ENCODE measurements at regions not wholly inside any gene's neighbourhood (a gene's known extent, or its start where the extent isn't known, plus 50 kb on each side); places are given as distances from the start of the nearest gene placed in this dataset.
"Not testable (repeated sequence)": the region's sequence is repeated elsewhere in the genome, so short reads cannot be mapped to it uniquely, and the experiment has no call there.

GRCh38 chr16:52386694-52387093 is 160.2 kb downstream of the TOX3 start:
- no peak for DNase-seq (ENCODE audit: low spot score)

GRCh38 chr16:52384378-52384777 is 162.6 kb downstream of the TOX3 start:
- DNase-seq (ENCODE audit: low spot score): no peak

GRCh38 chr16:52383640-52384292 is 163.2 kb downstream of the TOX3 start:
- no peak for DNase-seq (ENCODE audit: low spot score)

GRCh38 chr16:52383119-52383518 is 163.8 kb downstream of the TOX3 start:
- no peak for DNase-seq (ENCODE audit: low spot score)

- DNase-seq (ENCODE audit: low spot score): no peak
Observed at GRCh38 chr16:52379551-52379950, 167.4 kb downstream of the TOX3 start.

GRCh38 chr16:52376676-52377280 is 170.2 kb downstream of the TOX3 start:
- no peak for DNase-seq (ENCODE audit: low spot score)

GRCh38 chr16:52372313-52372712 is 174.6 kb downstream of the TOX3 start:
- no peak for DNase-seq (ENCODE audit: low spot score)

GRCh38 chr16:52368859-52369258 is 178.1 kb downstream of the TOX3 start:
- no peak for DNase-seq (ENCODE audit: low spot score)

GRCh38 chr16:52367821-52368220 is 179.1 kb downstream of the TOX3 start:
- no peak for DNase-seq (ENCODE audit: low spot score)

GRCh38 chr16:52366983-52367382 is 180.0 kb downstream of the TOX3 start:
- DNase-seq (ENCODE audit: low spot score): no peak

- DNase-seq (ENCODE audit: low spot score): no peak
Observed at GRCh38 chr16:52364500-52364899, 182.4 kb downstream of the TOX3 start.

GRCh38 chr16:52363082-52363481 is 183.9 kb downstream of the TOX3 start:
- DNase-seq (ENCODE audit: low spot score): no peak

GRCh38 chr16:52357711-52358110 is 189.2 kb downstream of the TOX3 start:
- DNase-seq (ENCODE audit: low spot score): no peak

- no peak for DNase-seq (ENCODE audit: low spot score)
Observed at GRCh38 chr16:52353249-52353648, 193.7 kb downstream of the TOX3 start.

- DNase-seq (ENCODE audit: low spot score): no peak
Observed at GRCh38 chr16:52351451-52351850, 195.5 kb downstream of the TOX3 start.

GRCh38 chr16:52350031-52350642 is 196.8 kb downstream of the TOX3 start:
- no peak for DNase-seq (ENCODE audit: low spot score)

- DNase-seq (ENCODE audit: low spot score): no peak
Observed at GRCh38 chr16:52346709-52347108, 200.2 kb downstream of the TOX3 start.

GRCh38 chr16:52333673-52334072 is 213.3 kb downstream of the TOX3 start:
- not testable (repeated sequence) for DNase-seq (ENCODE audit: low spot score)

- DNase-seq (ENCODE audit: low spot score): no peak
Observed at GRCh38 chr16:52320930-52321439, 226.0 kb downstream of the TOX3 start.

GRCh38 chr16:52318302-52319009 is 228.5 kb downstream of the TOX3 start:
- DNase-seq (ENCODE audit: low spot score): no peak

GRCh38 chr16:52316241-52316640 is 230.7 kb downstream of the TOX3 start:
- no peak for DNase-seq (ENCODE audit: low spot score)

GRCh38 chr16:52312716-52313115 is 234.2 kb downstream of the TOX3 start:
- no peak for DNase-seq (ENCODE audit: low spot score)

Data from COLO829 (cell line).